Peyer's patch (tissue), 4 donors: ENCODE measurements at regions not wholly inside any gene's neighbourhood (a gene's known extent, or its start where the extent isn't known, plus 50 kb on each side); places are given as distances from the start of the nearest gene placed in this dataset.

Experiments
- CTCF ChIP-seq, 6 experiments: fragments of 450-650 bp in 4 of 6; fragments of 200-600 bp in 2 of 6; sonication (generic) in 1 of 6; IDR thresholded peaks; one replicate each; pipeline ENCODE4 v1.5.1; 2017 to 2019; ENCODE audit warnings: antibody characterized with exemption in 6 of 6, mild to moderate bottlenecking in 3 of 6, moderate library complexity in 1 of 6
- POLR2A ChIP-seq, 2 donors: fragments of 450-650 bp; IDR thresholded peaks; one replicate each; pipeline ENCODE4 v1.5.1; 2017; ENCODE audit warnings: antibody characterized with exemption in 2 of 2, mild to moderate bottlenecking in 2 of 2, moderate library complexity in 2 of 2

GRCh38 chr19:33910922-33911321 lies 114.3 kb downstream of the KCTD15 start:
- TF ChIP-seq CTCF (IDR thresholded peaks at IDR 0.05) (no peak), POLR2A (IDR thresholded peaks at IDR 0.05) (no peak)
